GM12878 (cell line): ENCODE measurements at regions not wholly inside any gene's neighbourhood (a gene's known extent, or its start where the extent isn't known, plus 50 kb on each side); places are given as distances from the start of the nearest gene placed in this dataset.

Experiments
- ATAC-seq: fragments of 200-7000 bp; cut with Tn5 transposase; 3 replicates; pipeline ENCODE4 v1.9.1; 2020; ENCODE audit warnings: mild to moderate bottlenecking, moderate library complexity
- BruUV-seq: library from RNA; stranded (reverse); fragments of 400-500 nt; replicated peaks from 2 replicates; lab custom pipeline; 2021; lab: Mats Ljungman, UMichigan
- CTCF ChIA-PET: fragments of 300-600 bp; sonication (Branson Sonifier 250); formaldehyde crosslinking; extraction: SDS; loops from one replicate; lab custom pipeline; 2021; ENCODE audit warnings: inconsistent platforms; lab: Yijun Ruan, JAX
- POLR2A ChIA-PET: fragments of 350-600 bp; formaldehyde crosslinking; extraction: SDS; loops from one replicate; lab custom pipeline; 2021; ENCODE audit warnings: inconsistent platforms; lab: Charles Lee
- RAD21 ChIA-PET: fragments of 300-600 bp; sonication (Branson Sonifier 250); formaldehyde crosslinking; loops from one replicate; lab custom pipeline; 2023; ENCODE audit warnings: antibody characterized with exemption; ENCODE audit not compliant: unreplicated experiment; lab: Charles Lee
- SMC1A ChIA-PET: fragments of 300-600 bp; sonication (Branson Sonifier 250); formaldehyde crosslinking; loops from one replicate; lab custom pipeline; 2023; ENCODE audit not compliant: unreplicated experiment, uncharacterized antibody; lab: Charles Lee
- DNase-seq: peaks from one replicate; pipeline ENCODE4 v3.0.0-alpha.2; 2011; ENCODE audit warnings: low read depth, low spot score
- FAIRE-seq: peaks from 3 replicates; lab custom pipeline; 2011; peaks lifted over from hg19 to GRCh38; lab: Jason Lieb, UNC
- H2AFZ ChIP-seq: 2 replicates; pipeline ENCODE4 v1.6.0; 2011; ENCODE audit warnings: low read depth, low read length, control low read depth; ENCODE audit not compliant: control insufficient read depth
- H3K27ac ChIP-seq: 2 replicates; pipeline ENCODE4 v1.5.1; 2011; ENCODE audit warnings: control low read depth; ENCODE audit not compliant: control insufficient read depth, insufficient read depth
- H3K27me3 ChIP-seq, 2 experiments: replicated peaks in 1 of 2; 2 replicates each; pipeline versions ENCODE4 v1.6.0 to v1.6.1; 2011; ENCODE audit warnings: low read length in 1 of 2; ENCODE audit not compliant: control insufficient read depth in 2 of 2, insufficient read depth in 2 of 2
- H3K36me3 ChIP-seq, 2 experiments: 2 replicates each; pipeline ENCODE4 v1.5.1; 2011; ENCODE audit warnings: low read length in 1 of 2; ENCODE audit not compliant: control insufficient read depth in 2 of 2, insufficient read depth in 2 of 2
- H3K4me1 ChIP-seq: 2 replicates; pipeline ENCODE4 v1.6.1; 2011; ENCODE audit warnings: mild to moderate bottlenecking, low read length, moderate library complexity, mixed read lengths; ENCODE audit not compliant: control insufficient read depth, insufficient read depth
- H3K4me2 ChIP-seq: 2 replicates; pipeline ENCODE4 v1.6.0; 2011; ENCODE audit warnings: control low read depth; ENCODE audit not compliant: control insufficient read depth, insufficient read depth
- H3K4me3 ChIP-seq: fragments of 200-600 bp; sonication (generic); 2 replicates; pipeline ENCODE4 v1.5.1; 2016
- H3K79me2 ChIP-seq: 2 replicates; pipeline ENCODE4 v1.6.0; 2011; ENCODE audit warnings: low read length; ENCODE audit not compliant: control insufficient read depth, insufficient read depth
- H3K9ac ChIP-seq: 2 replicates; pipeline ENCODE4 v1.8.0; 2011; ENCODE audit warnings: low read length, control low read depth, mixed read lengths; ENCODE audit not compliant: control insufficient read depth, insufficient read depth
- H3K9me3 ChIP-seq: replicated peaks from 3 replicates; pipeline ENCODE4 v1.5.1; 2011; ENCODE audit warnings: mild to moderate bottlenecking, low read length; ENCODE audit not compliant: control insufficient read depth, insufficient read depth
- H4K20me1 ChIP-seq: 2 replicates; pipeline ENCODE4 v1.6.0; 2011; ENCODE audit not compliant: control insufficient read depth, insufficient read depth
- BCL11A ChIP-seq: IDR thresholded peaks from 2 replicates; pipeline ENCODE4 v1.6.1; 2011; ENCODE audit warnings: low read depth, low read length
- CEBPZ ChIP-seq: fragments of 150-350 bp; IDR thresholded peaks from 2 replicates; pipeline ENCODE4 v1.6.1; 2016; ENCODE audit warnings: low read depth, low read length
- CUX1 ChIP-seq: IDR thresholded peaks from 2 replicates; pipeline ENCODE4 v1.6.1; 2012; ENCODE audit warnings: improper control_type of control experiment, low read depth, low read length; ENCODE audit not compliant: insufficient replicate concordance
- WGBS: methylation state at CpG from one replicate; pipeline ENCODE4 v1.1.6; 2016; ENCODE audit warnings: low lambda C conversion rate; ENCODE audit not compliant: insufficient replicate concordance, insufficient coverage; ENCODE audit errors: missing lambda C conversion rate; 5-methylcytosine and 5-hydroxymethylcytosine counted together
- in situ Hi-C: fragments of 300-500 bp; cut with MboI; formaldehyde crosslinking; loops from 9 replicates; pipeline ENCODE4 v1.14.3; 2018; ENCODE audit warnings: mixed read lengths
- intact Hi-C: fragments of 100-400 bp; cut with micrococcal nuclease; formaldehyde crosslinking; loops from one replicate; pipeline ENCODE4 v1.14.2; 2022; ENCODE audit not compliant: unreplicated experiment
- TF ChIP-seq, protein P1 (sequence below): fragments of 450-650 bp; IDR thresholded peaks from 2 replicates; pipeline ENCODE4 v1.6.1; 2017; ENCODE audit warnings: borderline replicate concordance

GRCh38 chr10:71144824-71145223 lies 67.5 kb upstream of the UNC5B start:
- ChIA-PET SMC1A (no interaction called here), CTCF (no interaction called here), RAD21 (interaction anchor here (0.6 kb wide), 1 partner anchor 174 kb away, joined by 3 read pairs; the partner anchor contains the start of gene SLC29A3), POLR2A (no interaction called here)
- ATAC-seq (no peak), FAIRE-seq (no peak), DNase-seq (no peak)
- Histone ChIP-seq H3K9ac (no peak overlapping the region), H4K20me1 (no peaks in the 10 kb centered on the region), H3K4me2 (no peak overlapping the region), H3K36me3 (no peaks in the 10 kb centered on the region), H3K27me3 (peaks cover 0 to 2% of the 10 kb centered on the region in 2 experiments; a peak in 2 of 4 replicates), H2AFZ (no peak overlapping the region), H3K27ac (no peak overlapping the region), H3K4me1 (no peaks in the 10 kb centered on the region), H3K4me3 (no peak overlapping the region), H3K79me2 (no peaks in the 10 kb centered on the region), H3K9me3 (no peaks in the 10 kb centered on the region)
- in situ Hi-C loops (no loop called here), intact Hi-C loops (no loop called here)
- 1% methylated on average over 4 of the region's 4 CpGs for WGBS
- TF ChIP-seq, protein P1, sequence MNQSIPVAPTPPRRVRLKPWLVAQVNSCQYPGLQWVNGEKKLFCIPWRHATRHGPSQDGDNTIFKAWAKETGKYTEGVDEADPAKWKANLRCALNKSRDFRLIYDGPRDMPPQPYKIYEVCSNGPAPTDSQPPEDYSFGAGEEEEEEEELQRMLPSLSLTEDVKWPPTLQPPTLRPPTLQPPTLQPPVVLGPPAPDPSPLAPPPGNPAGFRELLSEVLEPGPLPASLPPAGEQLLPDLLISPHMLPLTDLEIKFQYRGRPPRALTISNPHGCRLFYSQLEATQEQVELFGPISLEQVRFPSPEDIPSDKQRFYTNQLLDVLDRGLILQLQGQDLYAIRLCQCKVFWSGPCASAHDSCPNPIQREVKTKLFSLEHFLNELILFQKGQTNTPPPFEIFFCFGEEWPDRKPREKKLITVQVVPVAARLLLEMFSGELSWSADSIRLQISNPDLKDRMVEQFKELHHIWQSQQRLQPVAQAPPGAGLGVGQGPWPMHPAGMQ, result no peak
- TF ChIP-seq CUX1 (no peak), BCL11A (no peak), CEBPZ (no peak)
- no TSS peak for BruUV-seq
